SK-N-SH (cell line): ENCODE measurements at regions not wholly inside any gene's neighbourhood (a gene's known extent, or its start where the extent isn't known, plus 50 kb on each side); places are given as distances from the start of the nearest gene placed in this dataset.

Source experiments
- CTCF ChIP-seq: fragments of 200-600 bp; sonication (generic); IDR thresholded peaks from 2 replicates; pipeline ENCODE4 v1.6.1; 2017; ENCODE audit warnings: antibody characterized with exemption, mild to moderate bottlenecking, moderate library complexity
- SIN3A ChIP-seq: IDR thresholded peaks from 2 replicates; pipeline ENCODE4 v1.6.1; 2012; ENCODE audit warnings: low read depth, mild to moderate bottlenecking, low read length, moderate library complexity, borderline replicate concordance

GRCh38 chrX:122219735-122220134 lies 964.3 kb upstream of the GRIA3 start:
- no peak for TF ChIP-seq CTCF
- TF ChIP-seq SIN3A, result no peak
